IMR-90 (cell line): ENCODE measurements at regions not wholly inside any gene's neighbourhood (a gene's known extent, or its start where the extent isn't known, plus 50 kb on each side); places are given as distances from the start of the nearest gene placed in this dataset.

Experiments used
- BHLHE40 ChIP-seq: fragments of 150-350 bp; IDR thresholded peaks from 2 replicates; pipeline ENCODE4 v1.6.1; 2016; ENCODE audit warnings: mild to moderate bottlenecking, low read depth, low read length
- CEBPB ChIP-seq: IDR thresholded peaks from 2 replicates; pipeline ENCODE4 v1.6.1; 2012; ENCODE audit warnings: low read depth, low read length, improper control_type of control experiment
- CTCF ChIP-seq: conservative IDR thresholded peaks from 2 replicates; pipeline ENCODE4 v1.5.1; 2012; ENCODE audit warnings: mild to moderate bottlenecking, low read depth, low read length, improper control_type of control experiment
- ELK1 ChIP-seq: fragments of 150-350 bp; IDR thresholded peaks from 2 replicates; pipeline ENCODE4 v1.6.1; 2016; ENCODE audit warnings: low read depth, mild to moderate bottlenecking, low read length, moderate library complexity, borderline replicate concordance
- FOS ChIP-seq: fragments of 150-350 bp; IDR thresholded peaks from 2 replicates; pipeline ENCODE4 v1.6.1; 2016; ENCODE audit warnings: low read depth, low read length
- MAFK ChIP-seq: IDR thresholded peaks from 2 replicates; pipeline ENCODE4 v1.6.1; 2012; ENCODE audit warnings: low read depth, low read length, improper control_type of control experiment
- MAZ ChIP-seq: IDR thresholded peaks from 2 replicates; pipeline ENCODE4 v1.6.1; 2012; ENCODE audit warnings: low read depth, mild to moderate bottlenecking, low read length, improper control_type of control experiment, moderate library complexity, borderline replicate concordance
- MXI1 ChIP-seq: IDR thresholded peaks from 2 replicates; pipeline ENCODE4 v1.6.1; 2012; ENCODE audit warnings: low read depth, mild to moderate bottlenecking, low read length, moderate library complexity, borderline replicate concordance
- POLR2A ChIP-seq: IDR thresholded peaks from 2 replicates; pipeline ENCODE4 v1.6.1; 2012; ENCODE audit warnings: mild to moderate bottlenecking, low read depth, low read length
- RAD21 ChIP-seq: IDR thresholded peaks from 2 replicates; pipeline ENCODE4 v1.6.1; 2012; ENCODE audit warnings: low read length, improper control_type of control experiment
- RCOR1 ChIP-seq: IDR thresholded peaks from 2 replicates; pipeline ENCODE4 v1.6.1; 2012; ENCODE audit warnings: mild to moderate bottlenecking, low read length, improper control_type of control experiment; ENCODE audit not compliant: insufficient replicate concordance
- RFX5 ChIP-seq: IDR thresholded peaks from 2 replicates; pipeline ENCODE4 v1.8.0; 2012; ENCODE audit warnings: low read depth, mild to moderate bottlenecking, low read length, moderate library complexity
- SMC3 ChIP-seq: fragments of 150-350 bp; IDR thresholded peaks from 2 replicates; pipeline ENCODE4 v1.6.1; 2016; ENCODE audit warnings: low read depth, mild to moderate bottlenecking, antibody characterized with exemption, low read length, moderate library complexity
- TF ChIP-seq, protein P1 (sequence below): fragments of 150-350 bp; IDR thresholded peaks from 2 replicates; pipeline ENCODE4 v1.6.1; 2017; ENCODE audit warnings: mild to moderate bottlenecking, antibody characterized with exemption, low read length, low read depth

DNA sequence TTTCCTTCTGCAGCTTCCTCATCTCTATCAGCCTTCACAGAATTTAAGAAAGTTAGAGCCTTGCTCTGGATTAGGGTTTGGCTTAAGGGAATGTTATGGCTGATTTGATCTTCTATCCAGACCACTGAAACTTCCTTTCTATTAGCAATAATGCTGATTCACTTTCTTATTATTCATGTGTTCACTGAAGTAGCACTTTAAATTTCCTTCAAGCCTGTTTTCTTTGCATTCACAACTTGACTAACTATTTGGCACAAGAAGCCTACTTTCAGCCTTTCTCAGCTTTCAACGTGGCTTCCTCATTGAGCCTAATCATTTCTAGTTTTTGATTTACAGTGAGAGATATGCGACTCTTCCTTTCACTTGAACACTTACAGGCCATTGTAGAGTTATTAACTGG is 528.5 kb downstream of the PLPP3 start:
- TF ChIP-seq CTCF, result no peak
- TF ChIP-seq RFX5, result no peak
- TF ChIP-seq, protein P1, sequence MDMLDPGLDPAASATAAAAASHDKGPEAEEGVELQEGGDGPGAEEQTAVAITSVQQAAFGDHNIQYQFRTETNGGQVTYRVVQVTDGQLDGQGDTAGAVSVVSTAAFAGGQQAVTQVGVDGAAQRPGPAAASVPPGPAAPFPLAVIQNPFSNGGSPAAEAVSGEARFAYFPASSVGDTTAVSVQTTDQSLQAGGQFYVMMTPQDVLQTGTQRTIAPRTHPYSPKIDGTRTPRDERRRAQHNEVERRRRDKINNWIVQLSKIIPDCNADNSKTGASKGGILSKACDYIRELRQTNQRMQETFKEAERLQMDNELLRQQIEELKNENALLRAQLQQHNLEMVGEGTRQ, result no peak
- no peak for TF ChIP-seq POLR2A
- TF ChIP-seq CEBPB, result no peak
- no peak for TF ChIP-seq MAFK
- TF ChIP-seq ELK1, result no peak
- no peak for TF ChIP-seq SMC3
- no peak for TF ChIP-seq RCOR1
- TF ChIP-seq BHLHE40, result no peak
- TF ChIP-seq FOS, result no peak
- TF ChIP-seq MXI1, result no peak
- TF ChIP-seq RAD21, result no peak
- TF ChIP-seq MAZ, result no peak
